GM19240 (cell line): ENCODE measurements at regions not wholly inside any gene's neighbourhood (a gene's known extent, or its start where the extent isn't known, plus 50 kb on each side); places are given as distances from the start of the nearest gene placed in this dataset.
"Not testable (repeated sequence)": the region's sequence is repeated elsewhere in the genome, so short reads cannot be mapped to it uniquely, and the experiment has no call there.

ENCODE experiments used
- DNase-seq: peaks from one replicate; pipeline ENCODE4 v3.0.0; 2011; ENCODE audit warnings: low spot score; ENCODE audit not compliant: insufficient read length

DNA sequence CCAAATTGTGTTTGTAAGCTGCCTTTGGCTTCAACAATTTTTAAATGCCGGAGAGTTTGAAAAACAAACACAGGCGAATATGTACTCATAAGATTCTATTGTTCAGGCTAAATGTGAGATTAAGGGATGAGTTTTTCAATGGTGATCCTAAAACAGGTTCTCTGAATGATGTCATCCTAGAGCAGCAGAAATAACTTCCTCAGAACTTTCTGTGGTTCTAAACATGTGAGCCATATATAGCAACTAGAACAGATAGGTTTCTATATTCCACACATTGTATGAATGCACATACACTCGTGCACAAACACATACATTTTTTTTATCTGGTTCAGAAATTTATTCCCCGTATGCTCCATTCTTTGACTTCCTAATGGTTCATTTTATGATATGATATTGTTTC lies 1352.2 kb downstream of the CDH8 start:
- DNase-seq: no peak

DNA sequence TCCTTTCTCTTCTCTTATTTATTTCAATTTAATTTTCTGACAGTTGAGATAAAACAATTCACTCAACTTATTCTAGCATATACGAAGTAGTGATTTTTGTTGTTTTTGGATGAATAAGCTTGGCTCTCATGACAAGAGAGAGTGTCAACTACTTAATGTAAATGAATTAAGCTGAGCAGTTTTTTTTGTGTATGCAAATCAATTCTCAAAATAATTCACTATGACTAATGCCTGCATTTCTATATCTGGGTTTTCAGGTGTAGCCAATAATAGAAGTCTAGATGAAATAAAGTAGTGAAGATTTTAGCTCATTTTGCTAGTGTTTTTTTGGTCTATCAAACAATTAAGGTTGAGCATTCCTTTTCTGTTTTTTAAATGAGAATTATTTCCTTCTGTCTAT lies 1354.0 kb downstream of the CDH8 start:
- no peak for DNase-seq

- no peak for DNase-seq
Measured at GRCh38 chr16:60681043-60681442, 1355.2 kb downstream of the CDH8 start.

GRCh38 chr16:60675022-60675421 lies 1361.2 kb downstream of the CDH8 start:
- DNase-seq: no peak

DNA sequence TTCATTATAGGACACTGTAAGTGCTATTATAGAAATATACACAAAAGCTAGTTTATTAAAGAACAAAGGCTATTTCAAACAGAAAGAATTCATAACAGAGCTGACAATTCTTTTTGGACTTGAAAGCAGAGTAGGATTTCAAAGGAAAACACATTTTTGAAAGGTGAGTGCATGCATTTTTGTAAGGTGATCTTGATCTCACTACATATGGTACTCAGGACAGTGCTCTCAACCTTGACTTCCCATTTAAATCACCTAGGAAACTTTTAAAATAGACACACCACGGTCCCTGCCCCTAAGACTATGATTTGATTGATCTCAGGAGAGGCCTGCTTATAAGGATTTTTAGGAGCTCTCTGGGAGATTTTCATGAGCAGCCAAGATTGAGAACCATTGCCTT lies 1362.0 kb downstream of the CDH8 start:
- DNase-seq: no peak

DNA sequence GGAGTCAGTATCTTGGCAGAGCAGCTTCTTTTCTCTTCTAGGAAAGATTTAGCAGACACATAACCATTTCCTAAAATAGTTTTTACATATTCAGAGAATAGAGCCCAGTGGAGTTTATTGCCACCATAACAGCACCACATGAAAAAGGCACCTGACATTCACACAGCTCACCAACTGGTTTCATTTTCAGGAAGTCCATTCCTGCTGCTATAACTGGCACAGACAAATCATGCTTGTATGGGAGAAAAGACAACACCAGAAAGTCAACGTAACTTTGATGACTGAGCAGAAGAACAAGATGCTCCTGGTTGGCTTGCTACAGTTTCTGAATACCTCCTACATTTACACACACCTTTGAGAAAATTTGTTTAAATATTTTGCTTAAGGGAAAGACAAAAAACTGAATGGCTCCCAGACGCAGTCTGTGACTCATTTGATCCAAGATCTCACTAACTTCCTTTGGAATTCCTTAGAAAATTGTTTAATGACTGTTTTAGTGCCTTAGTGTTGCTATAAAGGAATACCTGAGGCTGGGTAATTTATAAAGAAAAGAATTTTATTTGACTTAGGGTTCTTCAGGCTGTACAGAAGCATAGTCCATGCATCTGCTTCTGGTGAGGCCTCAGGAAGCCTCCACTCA lies 1380.6 kb downstream of the CDH8 start:
- no peak for DNase-seq

GRCh38 chr16:60651346-60651745 lies 1384.9 kb downstream of the CDH8 start:
- no peak for DNase-seq

DNA sequence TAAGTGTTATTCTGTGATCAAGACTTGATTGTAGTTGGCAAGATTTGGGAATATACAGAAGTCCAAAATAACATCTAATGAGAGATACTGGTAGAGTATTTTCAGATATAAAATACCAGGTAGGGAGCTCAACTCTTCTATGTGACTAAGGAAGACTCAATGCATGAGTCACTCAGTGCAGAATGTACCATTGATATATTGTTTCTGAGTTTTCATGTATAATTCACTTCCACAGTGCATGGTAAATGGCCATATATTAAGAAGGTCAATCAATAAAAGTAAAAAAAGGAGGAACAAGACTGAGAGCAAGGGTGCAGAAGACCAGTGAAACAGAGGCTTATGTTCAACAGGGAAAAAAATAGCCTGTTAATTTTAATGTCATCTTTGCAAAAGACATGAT lies 1387.9 kb downstream of the CDH8 start:
- no peak for DNase-seq

DNA sequence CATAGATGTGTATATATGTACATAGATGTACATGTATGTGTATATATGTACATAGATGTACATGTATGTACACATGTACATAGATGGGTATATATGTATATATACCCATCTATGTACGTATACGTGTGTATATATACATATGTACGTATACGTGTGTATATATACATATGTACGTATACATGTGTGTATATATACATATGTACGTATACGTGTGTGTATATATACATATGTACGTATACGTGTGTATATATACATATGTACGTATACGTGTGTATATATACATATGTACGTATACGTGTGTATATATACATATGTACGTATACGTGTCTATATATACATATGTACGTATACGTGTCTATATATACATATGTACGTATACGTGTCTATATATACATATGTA lies 1388.8 kb downstream of the CDH8 start:
- not testable (repeated sequence) for DNase-seq

DNA sequence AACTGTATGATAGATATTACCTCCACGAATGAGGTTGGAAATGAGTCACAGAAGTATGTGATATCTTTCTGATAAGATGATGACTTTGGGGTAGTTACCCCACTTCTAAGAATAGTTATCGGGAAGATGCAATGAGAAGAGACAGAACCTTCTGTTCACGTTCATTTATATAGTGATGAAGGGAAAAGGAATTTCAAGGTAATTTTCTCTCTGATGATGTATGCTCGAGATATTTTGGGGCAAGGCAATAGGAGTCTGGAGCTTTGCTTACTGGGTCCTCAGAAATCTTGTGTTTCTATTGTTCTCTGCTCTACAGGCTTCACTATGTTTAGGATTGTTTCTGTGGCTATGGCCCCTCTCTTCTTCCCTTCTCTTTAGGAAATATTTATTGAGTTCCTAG lies 1389.6 kb downstream of the CDH8 start:
- DNase-seq: no peak

- DNase-seq: no peak
Measured at GRCh38 chr16:60645541-60645940, 1390.7 kb downstream of the CDH8 start.

GRCh38 chr16:60642956-60643355 lies 1393.3 kb downstream of the CDH8 start:
- DNase-seq: no peak

- DNase-seq: no peak
Measured at GRCh38 chr16:60641067-60641665, 1395.1 kb downstream of the CDH8 start.

- no peak for DNase-seq
Measured at GRCh38 chr16:60640038-60640437, 1396.2 kb downstream of the CDH8 start.

GRCh38 chr16:60636636-60637035 lies 1399.6 kb downstream of the CDH8 start:
- DNase-seq: not testable (repeated sequence)

GRCh38 chr16:60636117-60636516 lies 1400.1 kb downstream of the CDH8 start:
- no peak for DNase-seq

DNA sequence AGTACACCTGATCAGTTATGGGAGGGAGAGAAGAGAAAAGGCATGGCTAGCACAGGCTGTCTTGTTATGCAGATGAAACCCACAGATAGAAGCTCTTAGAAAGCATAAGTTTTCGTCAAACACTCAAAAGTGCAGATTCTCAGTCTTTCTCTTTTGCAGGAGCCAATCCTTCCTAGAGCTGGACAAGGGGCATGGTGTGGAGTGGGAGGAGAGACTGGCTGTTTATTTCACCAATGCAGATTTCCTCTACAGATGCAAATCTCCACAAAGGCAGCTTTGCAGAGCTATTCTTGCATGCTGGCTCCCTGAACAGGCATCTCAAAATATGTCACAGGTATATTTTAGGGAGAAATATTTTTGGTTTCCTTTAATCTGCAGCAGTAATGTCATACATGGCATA lies 1400.7 kb downstream of the CDH8 start:
- no peak for DNase-seq

DNA sequence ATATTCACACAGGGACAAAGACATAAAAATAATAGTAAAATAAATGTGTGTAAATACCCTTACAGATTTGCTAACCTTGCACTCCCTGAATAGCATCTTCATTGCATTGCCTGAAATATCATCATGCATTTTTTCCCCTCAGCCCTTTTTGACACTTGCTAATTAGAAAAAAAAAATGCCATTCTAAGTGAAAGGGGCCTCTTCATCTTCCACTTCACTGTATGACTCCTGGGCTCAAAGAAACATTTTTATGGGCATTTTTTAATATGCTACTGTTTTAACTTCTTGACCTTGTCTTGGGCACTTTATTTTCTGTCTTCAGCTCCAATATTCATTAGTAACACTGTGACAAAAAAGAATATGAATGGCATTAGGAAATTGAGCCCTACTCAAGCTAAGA lies 1424.4 kb downstream of the CDH8 start:
- DNase-seq: no peak

GRCh38 chr16:60608971-60609370 lies 1427.3 kb downstream of the CDH8 start:
- no peak for DNase-seq

- DNase-seq: not testable (repeated sequence)
Measured at GRCh38 chr16:60605652-60606051, 1430.6 kb downstream of the CDH8 start.

GRCh38 chr16:60605176-60605575 lies 1431.1 kb downstream of the CDH8 start:
- no peak for DNase-seq

DNA sequence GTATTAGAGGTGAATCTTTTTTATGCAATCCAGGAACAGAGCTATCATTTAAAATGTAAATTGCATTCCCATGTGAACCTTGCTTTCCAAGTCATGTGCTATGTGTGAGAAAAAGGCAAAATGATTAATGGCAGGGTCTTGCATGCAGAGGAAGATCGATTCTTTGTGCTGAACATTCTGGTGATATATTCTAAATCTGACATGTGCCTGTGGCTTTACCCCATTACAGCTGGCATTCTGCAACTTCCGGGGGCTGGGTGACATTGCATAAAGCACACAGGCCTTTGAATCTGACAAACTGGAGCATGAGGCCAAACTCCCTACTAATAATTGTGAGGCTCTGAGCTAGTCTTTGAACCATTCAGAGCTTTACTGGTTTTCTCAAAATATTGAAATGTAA lies 1449.7 kb downstream of the CDH8 start:
- DNase-seq: no peak

DNA sequence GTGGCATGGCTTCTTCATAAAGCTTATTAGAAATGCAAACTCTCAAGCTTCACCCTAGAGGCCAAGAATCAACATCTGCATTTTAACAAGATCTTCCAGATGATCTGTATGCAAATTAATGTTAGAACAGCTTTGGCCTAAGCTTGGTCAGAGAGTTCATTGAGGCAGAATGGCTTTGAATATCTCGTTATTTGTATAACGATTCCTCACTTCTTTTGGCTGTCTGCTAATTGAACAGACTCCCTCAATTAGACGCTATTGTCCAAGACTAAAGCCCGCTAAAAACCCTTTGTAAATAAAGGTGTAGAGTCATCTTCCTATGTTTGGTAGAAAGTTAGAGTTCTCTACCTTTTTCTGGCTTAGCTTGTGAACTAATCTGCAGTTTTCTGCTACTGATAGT lies 1453.7 kb downstream of the CDH8 start:
- DNase-seq: no peak

- DNase-seq: no peak
Measured at GRCh38 chr16:60566901-60567300, 1469.3 kb downstream of the CDH8 start.
